ENCODE measurements at regions not wholly inside any gene's neighbourhood (a gene's known extent, or its start where the extent isn't known, plus 50 kb on each side); places are given as distances from the start of the nearest gene placed in this dataset.
"Not testable (repeated sequence)": the region's sequence is repeated elsewhere in the genome, so short reads cannot be mapped to it uniquely, and the experiment has no call there.

- TF ChIP-seq CTCF (conservative IDR thresholded peaks at IDR 0.05; ENCODE audit: control insufficient read depth, insufficient read depth, low read depth, low read length): no peak
- no peak for DNase-seq (ENCODE audit: low read depth)
- no peak overlapping the region for H3K4me3 ChIP-seq (ENCODE audit: control insufficient read depth, low read depth, low read length)
Observed at GRCh38 chr9:2396622-2397285, 224.8 kb upstream of the VLDLR start.

- not testable (repeated sequence) for H3K4me3 ChIP-seq (ENCODE audit: control insufficient read depth, low read depth, low read length); DNase-seq (ENCODE audit: low read depth)
Observed at GRCh38 chr9:2397875-2398274, 223.7 kb upstream of the VLDLR start.

- not testable (repeated sequence) for H3K4me3 ChIP-seq (ENCODE audit: control insufficient read depth, low read depth, low read length); DNase-seq (ENCODE audit: low read depth)
Observed at GRCh38 chr9:2401746-2402145, 219.8 kb upstream of the VLDLR start.

GRCh38 chr9:2403701-2404100 is 217.9 kb upstream of the VLDLR start:
- DNase-seq (ENCODE audit: low read depth): peak; percentile 16
- TF ChIP-seq CTCF (conservative IDR thresholded peaks at IDR 0.05; ENCODE audit: control insufficient read depth, insufficient read depth, low read depth, low read length): no peak
- no peak overlapping the region for H3K4me3 ChIP-seq (ENCODE audit: control insufficient read depth, low read depth, low read length)

- TF ChIP-seq CTCF (conservative IDR thresholded peaks at IDR 0.05; ENCODE audit: control insufficient read depth, insufficient read depth, low read depth, low read length): no peak
- DNase-seq (ENCODE audit: low read depth): no peak
- H3K4me3 ChIP-seq (ENCODE audit: control insufficient read depth, low read depth, low read length): no peak overlapping the region
Observed at GRCh38 chr9:2406252-2406651, 215.3 kb upstream of the VLDLR start.

GRCh38 chr9:2407450-2407849 is 214.1 kb upstream of the VLDLR start:
- TF ChIP-seq CTCF (conservative IDR thresholded peaks at IDR 0.05; ENCODE audit: control insufficient read depth, insufficient read depth, low read depth, low read length): no peak
- no peak overlapping the region for H3K4me3 ChIP-seq (ENCODE audit: control insufficient read depth, low read depth, low read length)
- DNase-seq (ENCODE audit: low read depth): no peak

GRCh38 chr9:2411459-2412215 is 209.9 kb upstream of the VLDLR start:
- no peak for TF ChIP-seq CTCF (conservative IDR thresholded peaks at IDR 0.05; ENCODE audit: control insufficient read depth, insufficient read depth, low read depth, low read length)
- no peak overlapping the region for H3K4me3 ChIP-seq (ENCODE audit: control insufficient read depth, low read depth, low read length)
- DNase-seq (ENCODE audit: low read depth): no peak
